ENCODE measurements at regions not wholly inside any gene's neighbourhood (a gene's known extent, or its start where the extent isn't known, plus 50 kb on each side); places are given as distances from the start of the nearest gene placed in this dataset.

GRCh38 chr4:35933901-35934300, 310.4 kb downstream of the ARAP2 start:
- no peak overlapping the region for H3K4me3 ChIP-seq (replicated peaks; ENCODE audit: low read depth, low read length)
- TF ChIP-seq CTCF (IDR thresholded peaks at IDR 0.05; ENCODE audit: low read depth, low read length, missing control alignments), result no peak
- no peak for DNase-seq (ENCODE audit: extremely low read depth, low read depth)

GRCh38 chr4:35934320-35934981, 309.9 kb downstream of the ARAP2 start:
- no peak for TF ChIP-seq CTCF (IDR thresholded peaks at IDR 0.05; ENCODE audit: low read depth, low read length, missing control alignments)
- no peak overlapping the region for H3K4me3 ChIP-seq (replicated peaks; ENCODE audit: low read depth, low read length)
- peak; percentile 12 for DNase-seq (ENCODE audit: extremely low read depth, low read depth)

GRCh38 chr4:35938936-35939335, 305.4 kb downstream of the ARAP2 start:
- no peak overlapping the region for H3K4me3 ChIP-seq (replicated peaks; ENCODE audit: low read depth, low read length)
- TF ChIP-seq CTCF (IDR thresholded peaks at IDR 0.05; ENCODE audit: low read depth, low read length, missing control alignments), result no peak
- no peak for DNase-seq (ENCODE audit: extremely low read depth, low read depth)

- TF ChIP-seq CTCF (IDR thresholded peaks at IDR 0.05; ENCODE audit: low read depth, low read length, missing control alignments), result no peak
- no peak for DNase-seq (ENCODE audit: extremely low read depth, low read depth)
- no peak overlapping the region for H3K4me3 ChIP-seq (replicated peaks; ENCODE audit: low read depth, low read length)
Observed at GRCh38 chr4:35939751-35940150, 304.6 kb downstream of the ARAP2 start.

DNA sequence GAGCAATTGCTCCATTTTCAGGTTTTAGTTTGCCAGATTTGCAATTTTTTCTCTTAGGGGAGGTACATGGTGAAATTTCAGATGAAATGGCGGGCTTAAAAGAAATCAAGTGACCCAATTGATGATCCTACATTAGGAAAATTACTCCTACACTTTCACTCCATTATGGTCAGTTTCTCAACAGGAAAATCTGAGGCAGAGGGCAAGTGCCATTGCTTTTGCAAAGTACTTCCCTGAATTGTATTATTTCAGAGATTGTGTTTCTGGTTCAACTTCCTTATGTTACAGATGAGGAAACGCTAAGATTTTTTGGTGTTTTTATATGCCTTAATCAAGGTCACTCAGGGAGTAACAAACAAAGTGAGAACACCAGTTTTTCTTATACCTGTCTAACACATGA, 302.2 kb downstream of the ARAP2 start:
- no peak for TF ChIP-seq CTCF (IDR thresholded peaks at IDR 0.05; ENCODE audit: low read depth, low read length, missing control alignments)
- H3K4me3 ChIP-seq (replicated peaks; ENCODE audit: low read depth, low read length), result no peak overlapping the region
- no peak for DNase-seq (ENCODE audit: extremely low read depth, low read depth)

GRCh38 chr4:35943606-35944005, 300.7 kb downstream of the ARAP2 start:
- no peak overlapping the region for H3K4me3 ChIP-seq (replicated peaks; ENCODE audit: low read depth, low read length)
- no peak for TF ChIP-seq CTCF (IDR thresholded peaks at IDR 0.05; ENCODE audit: low read depth, low read length, missing control alignments)
- DNase-seq (ENCODE audit: extremely low read depth, low read depth), result no peak

- no peak overlapping the region for H3K4me3 ChIP-seq (replicated peaks; ENCODE audit: low read depth, low read length)
- TF ChIP-seq CTCF (IDR thresholded peaks at IDR 0.05; ENCODE audit: low read depth, low read length, missing control alignments), result no peak
- no peak for DNase-seq (ENCODE audit: extremely low read depth, low read depth)
Observed at GRCh38 chr4:35948171-35948570, 296.1 kb downstream of the ARAP2 start.

Measured in HFF-Myc (cell line).